ENCODE measurements at regions not wholly inside any gene's neighbourhood (a gene's known extent, or its start where the extent isn't known, plus 50 kb on each side); places are given as distances from the start of the nearest gene placed in this dataset.

DNA sequence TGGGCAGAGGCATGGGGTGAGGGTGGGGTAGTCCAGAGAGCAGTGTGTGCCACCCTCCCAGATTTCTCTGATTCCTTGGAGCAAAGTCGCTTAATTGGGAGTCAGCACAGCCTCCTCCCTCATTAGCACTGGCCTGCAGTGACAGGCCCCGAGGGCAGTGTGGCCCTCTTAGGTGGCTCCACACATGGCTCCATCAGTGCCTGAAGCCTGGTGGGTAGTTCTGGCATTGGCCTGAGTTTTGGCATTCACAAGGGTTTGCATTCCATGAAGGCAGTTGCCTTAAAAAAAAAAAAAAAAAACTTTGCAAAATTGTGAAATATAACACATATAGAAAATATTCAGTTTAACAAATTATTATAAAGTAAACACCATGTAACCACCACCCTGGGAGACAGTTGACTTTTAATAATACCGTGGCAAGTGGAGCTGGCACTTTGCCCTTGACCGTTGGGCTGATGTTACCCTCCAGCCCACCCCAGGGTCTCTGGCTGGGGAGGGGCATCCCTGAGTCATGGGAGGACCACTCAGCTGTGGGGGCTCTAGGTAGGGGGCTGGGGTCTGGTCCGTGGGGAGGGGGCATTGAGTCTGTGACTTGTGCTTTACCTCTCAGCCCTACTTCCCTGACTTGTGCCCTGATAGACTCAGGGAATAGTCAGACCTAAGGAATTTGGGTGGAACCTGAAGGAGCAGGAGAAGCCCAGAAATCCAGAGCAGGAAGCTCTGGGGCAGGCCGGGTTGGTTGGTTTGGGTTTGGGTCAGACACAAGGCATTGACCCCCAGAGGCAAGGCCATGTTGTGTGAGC, 51.3 kb upstream of the PITX1 start:
- no peak for TF ChIP-seq ZNF780A (CRISPR knock-in tag; IDR thresholded peaks at IDR 0.05)
- no peak for TF ChIP-seq NCOA5 (CRISPR knock-in tag; IDR thresholded peaks at IDR 0.05)
- no peak for TF ChIP-seq KLF11 (CRISPR knock-in tag; IDR thresholded peaks at IDR 0.05)
- no peak for TF ChIP-seq PHF20 (CRISPR knock-in tag; IDR thresholded peaks at IDR 0.05)
- no peak for TF ChIP-seq ZNF530 (CRISPR knock-in tag; IDR thresholded peaks at IDR 0.05; ENCODE audit: low read depth)
- TF ChIP-seq CHD2 (IDR thresholded peaks at IDR 0.05; ENCODE audit: low read depth, low read length) = no peak
- no peak for TF ChIP-seq CTCF (CRISPR knock-in tag; IDR thresholded peaks at IDR 0.05)
- TF ChIP-seq TBP (CRISPR knock-in tag; IDR thresholded peaks at IDR 0.05) = no peak
- no peak for TF ChIP-seq ZBTB33 (CRISPR knock-in tag; IDR thresholded peaks at IDR 0.05)
- TF ChIP-seq ZSCAN9 (CRISPR knock-in tag; IDR thresholded peaks at IDR 0.05; ENCODE audit: borderline replicate concordance) = no peak
- no peak for TF ChIP-seq RELA (CRISPR knock-in tag; IDR thresholded peaks at IDR 0.05)
- no peak for TF ChIP-seq MTF1 (CRISPR knock-in tag; IDR thresholded peaks at IDR 0.05)
- no peak for TF ChIP-seq ZNF263 (CRISPR knock-in tag; IDR thresholded peaks at IDR 0.05)

Measured in HepG2 (cell line).